ENCODE measurements at regions not wholly inside any gene's neighbourhood (a gene's known extent, or its start where the extent isn't known, plus 50 kb on each side); places are given as distances from the start of the nearest gene placed in this dataset.

GRCh38 chr11:29959488-29959887, 57.3 kb downstream of the KCNA4 start:
- DNase-seq: no peak

- DNase-seq: no peak
Measured at GRCh38 chr11:29957431-29957830, 59.4 kb downstream of the KCNA4 start.

GRCh38 chr11:29956076-29956556, 60.7 kb downstream of the KCNA4 start:
- DNase-seq: no peak

- DNase-seq: no peak
Measured at GRCh38 chr11:29943347-29943746, 73.5 kb downstream of the KCNA4 start.

GRCh38 chr11:29937526-29937925, 79.3 kb downstream of the KCNA4 start:
- DNase-seq: no peak

- DNase-seq: no peak
Measured at GRCh38 chr11:29934115-29934638, 82.7 kb downstream of the KCNA4 start.

GRCh38 chr11:29916040-29916439, 100.8 kb downstream of the KCNA4 start:
- no peak for DNase-seq

GRCh38 chr11:29914203-29914930, 102.5 kb downstream of the KCNA4 start:
- DNase-seq: no peak

- no peak for DNase-seq
Measured at GRCh38 chr11:29913352-29913751, 103.5 kb downstream of the KCNA4 start.

- DNase-seq: no peak
Measured at GRCh38 chr11:29900382-29900781, 116.4 kb downstream of the KCNA4 start.

GRCh38 chr11:29879560-29879959, 137.3 kb downstream of the KCNA4 start:
- no peak for DNase-seq

- no peak for DNase-seq
Measured at GRCh38 chr11:29876192-29876591, 140.6 kb downstream of the KCNA4 start.

- no peak for DNase-seq
Measured at GRCh38 chr11:29847219-29847618, 169.6 kb downstream of the KCNA4 start.

GRCh38 chr11:29844701-29845379, 172.0 kb downstream of the KCNA4 start:
- DNase-seq: no peak

- no peak for DNase-seq
Measured at GRCh38 chr11:29844031-29844430, 172.8 kb downstream of the KCNA4 start.

- no peak for DNase-seq
Measured at GRCh38 chr11:29842061-29842460, 174.8 kb downstream of the KCNA4 start.

GRCh38 chr11:29826878-29827277, 190.0 kb downstream of the KCNA4 start:
- no peak for DNase-seq

- DNase-seq: no peak
Measured at GRCh38 chr11:29816359-29816758, 200.5 kb downstream of the KCNA4 start.

GRCh38 chr11:29809121-29809520, 207.7 kb downstream of the KCNA4 start:
- DNase-seq: no peak

GRCh38 chr11:29802522-29802921, 214.3 kb downstream of the KCNA4 start:
- DNase-seq: no peak

GRCh38 chr11:29801561-29801960, 215.3 kb downstream of the KCNA4 start:
- DNase-seq: no peak

- no peak for DNase-seq
Measured at GRCh38 chr11:29786092-29786491, 230.7 kb downstream of the KCNA4 start.

- DNase-seq: no peak
Measured at GRCh38 chr11:29783506-29783905, 233.3 kb downstream of the KCNA4 start.

- no peak for DNase-seq
Measured at GRCh38 chr11:29782447-29782846, 234.4 kb downstream of the KCNA4 start.
